ENCODE measurements at regions not wholly inside any gene's neighbourhood (a gene's known extent, or its start where the extent isn't known, plus 50 kb on each side); places are given as distances from the start of the nearest gene placed in this dataset.

DNA sequence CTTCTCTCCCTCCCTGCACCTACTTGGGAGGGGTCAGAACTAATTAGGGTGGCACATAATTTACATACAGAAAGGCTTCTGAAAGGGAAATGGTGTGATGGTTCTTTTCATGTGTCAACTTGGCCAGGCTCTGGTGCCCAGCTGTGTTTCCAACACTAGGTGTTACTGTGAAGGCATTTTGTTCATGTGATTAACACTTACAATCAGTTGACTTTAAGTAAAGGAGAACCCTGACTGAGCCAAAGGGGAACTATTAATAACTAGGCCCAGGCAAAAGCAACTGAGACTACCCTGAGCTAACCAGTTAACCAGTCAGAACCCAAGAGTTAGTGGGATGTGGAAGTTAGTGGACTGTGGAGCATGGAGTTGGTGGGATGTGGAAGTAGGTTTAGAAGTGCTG lies 114.9 kb downstream of the SEC16B start:
- TF ChIP-seq POLR2A (IDR thresholded peaks at IDR 0.05): no peak
- TF ChIP-seq, protein P1, sequence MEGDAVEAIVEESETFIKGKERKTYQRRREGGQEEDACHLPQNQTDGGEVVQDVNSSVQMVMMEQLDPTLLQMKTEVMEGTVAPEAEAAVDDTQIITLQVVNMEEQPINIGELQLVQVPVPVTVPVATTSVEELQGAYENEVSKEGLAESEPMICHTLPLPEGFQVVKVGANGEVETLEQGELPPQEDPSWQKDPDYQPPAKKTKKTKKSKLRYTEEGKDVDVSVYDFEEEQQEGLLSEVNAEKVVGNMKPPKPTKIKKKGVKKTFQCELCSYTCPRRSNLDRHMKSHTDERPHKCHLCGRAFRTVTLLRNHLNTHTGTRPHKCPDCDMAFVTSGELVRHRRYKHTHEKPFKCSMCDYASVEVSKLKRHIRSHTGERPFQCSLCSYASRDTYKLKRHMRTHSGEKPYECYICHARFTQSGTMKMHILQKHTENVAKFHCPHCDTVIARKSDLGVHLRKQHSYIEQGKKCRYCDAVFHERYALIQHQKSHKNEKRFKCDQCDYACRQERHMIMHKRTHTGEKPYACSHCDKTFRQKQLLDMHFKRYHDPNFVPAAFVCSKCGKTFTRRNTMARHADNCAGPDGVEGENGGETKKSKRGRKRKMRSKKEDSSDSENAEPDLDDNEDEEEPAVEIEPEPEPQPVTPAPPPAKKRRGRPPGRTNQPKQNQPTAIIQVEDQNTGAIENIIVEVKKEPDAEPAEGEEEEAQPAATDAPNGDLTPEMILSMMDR (IDR thresholded peaks at IDR 0.05): no peak
- intact Hi-C loops (cut with DNase I; ENCODE audit: low total_unique reads): no loop called here
- DNase-seq (ENCODE audit: low spot score in 2 of 2): no peak
- H3K4me3 ChIP-seq (ENCODE audit: low read depth, poor library complexity, severe bottlenecking): no peak overlapping the region

DNA sequence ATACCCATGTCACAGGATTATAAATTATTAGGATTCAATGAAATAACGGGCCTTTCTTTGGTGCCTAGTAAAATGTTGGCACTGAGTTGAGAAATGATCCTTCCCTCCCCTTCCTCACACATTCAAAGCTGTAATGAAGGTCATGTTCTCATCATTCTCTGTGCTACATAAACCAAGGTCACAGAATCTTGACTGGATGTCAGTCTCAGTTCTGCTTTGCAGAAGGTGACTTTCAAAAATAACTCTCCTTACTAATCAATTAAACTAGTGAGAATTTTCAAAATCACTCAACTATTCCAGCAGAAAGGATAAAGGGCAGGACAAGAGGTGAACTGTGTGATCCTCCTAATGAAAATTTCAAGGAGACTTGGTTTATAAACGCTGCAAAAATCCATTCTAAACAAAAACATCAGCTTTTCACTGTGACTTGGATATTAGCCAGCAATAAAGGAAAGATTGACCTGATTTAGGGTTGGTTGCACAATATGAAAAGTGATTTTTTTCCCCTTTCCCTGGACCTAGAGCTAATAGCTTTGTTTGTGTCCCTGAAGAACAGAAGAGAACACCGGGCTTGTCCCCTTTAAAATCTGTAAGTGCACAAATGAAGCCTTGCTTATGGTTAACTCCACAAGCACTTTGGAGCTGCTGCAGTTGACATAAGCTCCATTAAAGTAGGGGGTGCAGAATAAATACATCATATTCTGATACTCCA lies 120.1 kb downstream of the SEC16B start:
- H3K4me3 ChIP-seq (ENCODE audit: low read depth, poor library complexity, severe bottlenecking): no peak overlapping the region
- no peak for DNase-seq (ENCODE audit: low spot score in 2 of 2)
- intact Hi-C loops (cut with DNase I; ENCODE audit: low total_unique reads): no loop called here
- TF ChIP-seq, protein P1 (IDR thresholded peaks at IDR 0.05): no peak
- TF ChIP-seq POLR2A (IDR thresholded peaks at IDR 0.05): no peak
- WGBS, 2 donors: 53 to 60% methylated on average over 3 of the region's 3 CpGs

DNA sequence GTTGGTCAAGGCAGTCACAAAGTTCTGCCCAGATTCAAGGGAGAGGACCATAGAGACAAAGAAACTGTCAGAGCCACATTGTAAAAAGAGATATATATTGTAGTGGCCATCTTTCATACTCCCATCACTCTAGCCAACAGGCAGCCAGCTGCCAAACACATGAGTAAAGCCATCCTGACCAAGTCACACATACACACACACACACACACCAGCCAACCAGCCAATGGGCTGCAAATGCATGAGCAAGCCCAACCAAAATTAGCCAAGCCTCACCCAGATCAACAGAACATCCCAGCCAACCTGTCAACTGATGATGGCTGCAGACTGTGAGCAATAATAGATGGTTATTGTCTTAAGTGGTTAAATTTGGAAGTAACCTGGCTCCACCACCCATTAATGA lies 120.7 kb downstream of the SEC16B start:
- DNase-seq (ENCODE audit: low spot score in 2 of 2): no peak
- no peak for TF ChIP-seq POLR2A (IDR thresholded peaks at IDR 0.05)
- TF ChIP-seq, protein P1 (IDR thresholded peaks at IDR 0.05): no peak
- H3K4me3 ChIP-seq (ENCODE audit: low read depth, poor library complexity, severe bottlenecking): no peak overlapping the region
- intact Hi-C loops (cut with DNase I; ENCODE audit: low total_unique reads): no loop called here

DNA sequence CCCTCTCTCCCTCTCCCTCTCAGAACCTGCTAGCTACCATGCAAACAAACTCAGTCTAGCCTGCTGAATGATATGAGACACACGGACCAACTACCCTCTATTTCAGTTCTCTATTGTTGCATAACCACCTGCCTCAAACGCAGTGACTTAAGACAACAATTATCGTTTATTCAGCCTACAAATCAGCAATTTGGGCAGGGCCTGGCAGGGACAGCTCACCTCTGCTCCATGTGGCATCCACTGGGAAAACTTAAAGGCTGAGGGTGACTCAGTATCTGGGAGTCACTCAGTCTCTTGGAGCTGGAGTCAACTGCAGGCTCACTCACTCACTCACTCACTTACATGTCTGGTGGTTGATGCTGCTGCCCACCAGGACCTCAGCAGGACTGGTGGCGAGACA lies 121.3 kb downstream of the SEC16B start:
- no peak overlapping the region for H3K4me3 ChIP-seq (ENCODE audit: low read depth, poor library complexity, severe bottlenecking)
- intact Hi-C loops (cut with DNase I; ENCODE audit: low total_unique reads): no loop called here
- TF ChIP-seq, protein P1 (IDR thresholded peaks at IDR 0.05): no peak
- no peak for TF ChIP-seq POLR2A (IDR thresholded peaks at IDR 0.05)
- no peak for DNase-seq (ENCODE audit: low spot score in 2 of 2)
- 71 to 75% methylated on average over 4 of the region's 4 CpGs for WGBS, 2 donors

DNA sequence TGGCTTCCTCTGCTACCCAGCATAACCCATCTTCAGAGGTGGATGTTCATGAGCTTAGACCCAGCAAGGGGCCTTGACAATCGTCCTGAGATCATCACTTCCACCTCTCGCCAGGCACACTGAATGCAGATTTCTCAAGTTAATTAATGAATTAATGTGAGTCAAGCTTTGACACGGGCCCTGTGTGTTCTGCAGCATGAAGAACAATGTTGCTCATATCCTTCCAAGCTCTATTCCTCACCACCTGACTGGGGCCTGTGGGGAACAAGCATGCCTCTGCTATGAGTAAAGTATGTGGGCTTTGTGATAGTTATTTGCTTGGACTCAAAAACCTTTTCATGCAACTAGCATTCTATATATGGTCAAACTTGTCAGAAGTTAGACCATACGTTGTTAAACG lies 122.0 kb downstream of the SEC16B start:
- no peak overlapping the region for H3K4me3 ChIP-seq (ENCODE audit: low read depth, poor library complexity, severe bottlenecking)
- 76 to 83% methylated on average over 5 of the region's 5 CpGs for WGBS, 2 donors
- intact Hi-C loops (cut with DNase I; ENCODE audit: low total_unique reads): no loop called here
- no peak for DNase-seq (ENCODE audit: low spot score in 2 of 2)
- no peak for TF ChIP-seq POLR2A (IDR thresholded peaks at IDR 0.05)
- TF ChIP-seq, protein P1 (IDR thresholded peaks at IDR 0.05): no peak

DNA sequence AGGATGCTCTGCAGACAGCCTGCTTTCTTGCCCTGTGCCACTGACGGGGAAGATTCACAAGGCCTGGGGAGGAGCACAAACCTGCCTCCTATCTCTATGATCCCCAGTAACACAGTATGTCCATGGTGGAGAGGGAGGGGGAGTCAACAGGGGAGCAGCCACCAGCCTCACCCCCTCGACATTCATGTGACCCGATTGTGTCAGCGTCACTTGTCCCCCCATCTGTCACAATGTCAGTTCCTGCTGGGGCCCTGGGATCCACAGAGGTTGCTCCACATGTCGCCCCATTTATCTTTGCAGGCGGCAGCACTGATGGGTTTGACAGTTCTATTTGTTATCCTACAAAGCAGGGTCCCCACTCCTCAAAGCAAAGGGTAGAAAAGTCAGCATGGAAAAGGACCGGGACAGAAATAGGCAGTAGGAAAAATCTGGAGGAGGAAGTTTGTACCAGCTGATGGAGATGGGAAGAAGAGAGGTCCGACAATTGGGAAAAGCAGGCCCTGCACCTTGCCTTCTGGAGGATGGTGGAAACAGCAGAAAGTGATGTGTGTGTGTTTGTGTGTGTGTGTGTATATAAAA lies 130.9 kb downstream of the SEC16B start:
- WGBS, 2 donors: 80 to 83% methylated on average over 8 of the region's 8 CpGs
- intact Hi-C loops (cut with DNase I; ENCODE audit: low total_unique reads): no loop called here
- no peak for TF ChIP-seq POLR2A (IDR thresholded peaks at IDR 0.05)
- TF ChIP-seq, protein P1 (IDR thresholded peaks at IDR 0.05): no peak
- no peak for DNase-seq (ENCODE audit: low spot score in 2 of 2)
- H3K4me3 ChIP-seq (ENCODE audit: low read depth, poor library complexity, severe bottlenecking): no peak overlapping the region
